SK-N-SH treated with all-trans-retinoic acid at 6 μM for 48 hours (cell line): ENCODE measurements at regions not wholly inside any gene's neighbourhood (a gene's known extent, or its start where the extent isn't known, plus 50 kb on each side); places are given as distances from the start of the nearest gene placed in this dataset.

ENCODE experiments used
- PPARA ChIP-seq: fragments of 250-450 bp; sonication (Bioruptor Pico); IDR thresholded peaks from 2 replicates; pipeline ENCODE4 v1.5.0; 2020; ENCODE audit warnings: mild to moderate bottlenecking, borderline replicate concordance
- RARB ChIP-seq: fragments of 250-450 bp; sonication (Bioruptor Pico); IDR thresholded peaks from 2 replicates; pipeline ENCODE4 v1.8.0; 2021; ENCODE audit warnings: mild to moderate bottlenecking, moderate library complexity
- TF ChIP-seq, protein P1 (sequence below): fragments of 250-450 bp; sonication (Bioruptor Pico); IDR thresholded peaks from 2 replicates; pipeline ENCODE4 v1.8.0; 2020; ENCODE audit warnings: mild to moderate bottlenecking, moderate library complexity, borderline replicate concordance
- TF ChIP-seq, protein P2 (sequence below): fragments of 250-450 bp; sonication (Bioruptor Pico); IDR thresholded peaks from 2 replicates; pipeline ENCODE4 v1.5.1; 2020; ENCODE audit warnings: low read depth, mild to moderate bottlenecking, moderate library complexity

DNA sequence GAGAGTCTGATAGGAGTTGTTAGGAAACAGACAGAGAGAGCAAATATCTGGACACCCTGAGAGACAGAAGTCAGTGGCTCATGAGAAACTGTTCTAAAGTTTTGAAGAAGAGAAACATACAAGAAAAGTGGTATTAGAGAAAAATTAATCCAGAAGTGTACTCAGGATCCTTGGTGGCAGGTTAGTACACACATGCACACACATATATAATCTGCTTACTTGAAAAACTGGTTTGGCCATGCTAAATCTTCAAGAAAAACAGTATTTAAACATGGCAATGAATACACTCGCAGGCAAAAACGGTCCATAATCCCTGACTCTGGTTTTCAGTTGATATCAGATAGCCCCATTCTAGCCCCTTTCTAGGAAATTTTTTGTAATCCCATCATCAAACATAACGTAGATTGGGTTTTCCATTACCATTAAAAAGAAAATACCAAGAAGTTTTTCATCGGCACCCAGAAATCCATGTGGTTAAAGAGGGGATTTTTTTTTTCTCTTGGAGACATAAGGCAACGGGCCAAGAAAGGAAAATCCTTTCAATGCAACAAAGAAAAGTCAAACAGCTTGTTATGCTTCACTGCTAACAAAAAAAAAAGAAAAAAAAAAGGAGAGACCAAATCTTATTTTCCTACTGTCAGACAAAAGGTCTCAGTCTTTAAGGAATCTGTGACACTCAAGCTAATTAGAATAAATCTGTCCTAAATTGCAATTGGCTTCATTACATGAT lies 178.0 kb upstream of the MIR17HG start:
- TF ChIP-seq RARB (CRISPR knock-in tag): no peak
- TF ChIP-seq, protein P1, sequence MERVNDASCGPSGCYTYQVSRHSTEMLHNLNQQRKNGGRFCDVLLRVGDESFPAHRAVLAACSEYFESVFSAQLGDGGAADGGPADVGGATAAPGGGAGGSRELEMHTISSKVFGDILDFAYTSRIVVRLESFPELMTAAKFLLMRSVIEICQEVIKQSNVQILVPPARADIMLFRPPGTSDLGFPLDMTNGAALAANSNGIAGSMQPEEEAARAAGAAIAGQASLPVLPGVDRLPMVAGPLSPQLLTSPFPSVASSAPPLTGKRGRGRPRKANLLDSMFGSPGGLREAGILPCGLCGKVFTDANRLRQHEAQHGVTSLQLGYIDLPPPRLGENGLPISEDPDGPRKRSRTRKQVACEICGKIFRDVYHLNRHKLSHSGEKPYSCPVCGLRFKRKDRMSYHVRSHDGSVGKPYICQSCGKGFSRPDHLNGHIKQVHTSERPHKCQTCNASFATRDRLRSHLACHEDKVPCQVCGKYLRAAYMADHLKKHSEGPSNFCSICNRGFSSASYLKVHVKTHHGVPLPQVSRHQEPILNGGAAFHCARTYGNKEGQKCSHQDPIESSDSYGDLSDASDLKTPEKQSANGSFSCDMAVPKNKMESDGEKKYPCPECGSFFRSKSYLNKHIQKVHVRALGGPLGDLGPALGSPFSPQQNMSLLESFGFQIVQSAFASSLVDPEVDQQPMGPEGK (CRISPR knock-in tag): no peak
- no peak for TF ChIP-seq PPARA (CRISPR knock-in tag)
- TF ChIP-seq, protein P2, sequence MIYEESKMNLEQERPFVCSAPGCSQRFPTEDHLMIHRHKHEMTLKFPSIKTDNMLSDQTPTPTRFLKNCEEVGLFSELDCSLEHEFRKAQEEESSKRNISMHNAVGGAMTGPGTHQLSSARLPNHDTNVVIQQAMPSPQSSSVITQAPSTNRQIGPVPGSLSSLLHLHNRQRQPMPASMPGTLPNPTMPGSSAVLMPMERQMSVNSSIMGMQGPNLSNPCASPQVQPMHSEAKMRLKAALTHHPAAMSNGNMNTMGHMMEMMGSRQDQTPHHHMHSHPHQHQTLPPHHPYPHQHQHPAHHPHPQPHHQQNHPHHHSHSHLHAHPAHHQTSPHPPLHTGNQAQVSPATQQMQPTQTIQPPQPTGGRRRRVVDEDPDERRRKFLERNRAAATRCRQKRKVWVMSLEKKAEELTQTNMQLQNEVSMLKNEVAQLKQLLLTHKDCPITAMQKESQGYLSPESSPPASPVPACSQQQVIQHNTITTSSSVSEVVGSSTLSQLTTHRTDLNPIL (CRISPR knock-in tag): no peak
